ENCODE measurements at regions not wholly inside any gene's neighbourhood (a gene's known extent, or its start where the extent isn't known, plus 50 kb on each side); places are given as distances from the start of the nearest gene placed in this dataset.

DNA sequence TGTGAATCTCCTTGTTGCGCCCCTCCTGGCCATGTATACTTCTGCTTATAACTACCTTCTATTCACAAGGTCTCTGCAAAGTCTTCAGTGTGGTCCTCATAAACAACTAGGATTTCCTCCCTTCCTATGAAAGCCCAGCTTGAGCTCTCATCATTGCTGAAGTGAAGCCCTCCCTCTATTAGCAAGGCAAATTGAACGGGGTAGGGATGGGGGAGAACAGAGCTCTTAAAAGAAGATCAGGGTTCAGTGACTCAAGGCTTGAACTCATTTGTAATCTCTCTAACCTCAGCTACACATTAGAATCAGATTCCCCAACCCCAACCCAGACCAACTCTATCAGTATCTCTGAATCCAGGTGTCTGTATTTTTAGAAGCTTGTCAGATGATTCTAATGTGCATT is 88.3 kb upstream of the ST8SIA2 start:
- DNase-seq = no peak

DNA sequence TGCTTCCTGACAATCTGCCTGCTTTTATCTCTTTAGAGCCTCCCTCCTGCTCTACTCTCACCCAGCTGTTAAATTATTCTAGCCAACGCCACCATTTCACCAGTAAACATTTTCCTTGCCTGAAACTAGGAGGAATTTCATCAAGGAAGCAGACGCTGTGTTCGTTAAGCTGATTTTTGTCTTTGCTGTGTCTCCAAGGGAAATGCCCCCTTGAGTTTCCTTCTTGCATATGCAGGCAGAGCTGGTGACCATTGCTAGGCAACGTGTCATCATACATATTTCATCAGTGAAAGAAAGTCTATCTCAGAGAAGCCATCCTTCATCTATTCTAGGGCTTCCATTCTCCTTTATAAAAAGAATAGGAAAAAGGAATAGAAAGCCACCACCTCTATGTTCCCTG is 87.0 kb upstream of the ST8SIA2 start:
- DNase-seq = peak; percentile 47

DNA sequence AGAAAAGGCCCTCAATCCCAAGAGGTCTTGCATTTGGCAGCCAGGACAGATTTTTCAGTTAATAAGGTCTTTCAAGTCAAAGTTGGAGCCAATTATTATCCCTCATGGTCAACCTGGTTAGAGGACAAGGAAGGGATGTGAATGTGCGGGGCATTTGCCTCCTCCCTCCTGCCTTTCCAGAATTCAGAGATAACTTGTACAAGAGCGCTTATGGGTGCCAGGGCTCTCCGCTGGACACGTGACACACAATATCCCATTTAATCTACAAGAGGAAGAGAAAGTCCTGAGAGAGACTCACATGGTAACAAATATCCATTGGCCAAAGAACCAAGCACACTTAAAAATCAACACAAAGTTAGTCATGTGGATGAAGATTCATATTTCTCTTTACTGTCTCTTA is 78.5 kb upstream of the ST8SIA2 start:
- no peak for DNase-seq

DNA sequence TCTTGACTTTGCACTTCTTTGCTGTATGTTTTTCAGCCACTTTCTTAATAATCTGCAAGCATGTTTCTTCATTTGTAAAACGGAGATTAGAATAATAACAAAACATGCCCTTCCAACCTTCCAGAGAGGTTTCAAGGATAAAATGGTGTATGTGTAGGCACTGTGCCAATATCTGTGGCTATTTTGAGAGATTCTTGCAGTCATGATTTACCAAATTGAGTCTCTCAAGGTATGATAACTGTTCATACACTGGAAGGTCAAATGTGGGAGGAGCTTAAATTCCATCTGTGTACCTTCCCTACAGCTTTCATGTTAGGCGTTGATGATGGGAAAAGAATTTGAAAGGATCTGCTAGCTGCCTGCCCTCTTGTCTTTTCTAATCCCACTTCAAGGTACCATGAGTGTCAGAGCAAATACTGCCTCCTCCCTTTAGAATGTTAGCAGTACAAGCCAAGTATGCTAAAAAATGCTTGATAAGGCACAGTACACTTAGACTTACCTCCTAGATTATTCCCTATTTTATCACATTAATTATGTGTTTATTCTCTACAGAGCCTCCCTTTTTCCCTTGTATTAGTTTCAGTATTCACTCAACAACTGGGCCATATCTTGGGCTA is 78.0 kb upstream of the ST8SIA2 start:
- no peak for DNase-seq

DNA sequence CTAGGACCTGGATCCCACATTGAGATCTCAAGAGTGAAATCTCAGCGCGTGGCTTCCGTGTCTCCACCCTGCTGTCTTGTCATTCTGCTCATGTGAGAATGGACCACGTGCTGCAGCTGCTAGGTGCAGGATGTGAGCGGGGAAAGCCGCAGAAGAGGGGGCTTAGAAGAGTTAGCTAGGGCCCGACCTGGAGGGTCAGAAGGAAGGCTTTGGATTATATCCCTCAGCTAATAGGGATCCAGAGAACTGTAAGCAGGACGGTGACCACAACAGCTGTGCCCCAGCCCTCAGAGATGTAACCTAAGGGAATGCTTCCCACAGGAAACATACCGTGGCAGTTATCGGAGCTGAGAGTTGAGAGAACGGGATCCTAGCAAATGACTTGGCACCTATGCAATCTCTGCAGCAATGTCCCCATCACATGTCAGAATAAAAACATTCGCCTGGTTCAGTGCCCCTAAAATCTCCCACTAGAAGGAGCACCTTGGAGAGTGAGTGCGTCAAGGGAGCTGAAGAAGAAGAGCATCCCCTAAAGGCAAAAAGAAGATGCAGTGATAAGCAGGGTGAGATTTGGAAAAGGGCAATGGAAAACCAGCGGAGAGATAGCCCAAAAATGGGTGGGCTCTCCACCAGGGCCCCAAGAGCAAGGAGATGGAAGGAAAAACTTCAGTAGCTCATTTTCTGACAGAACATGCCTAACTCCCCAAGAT is 76.9 kb upstream of the ST8SIA2 start:
- no peak for DNase-seq

DNA sequence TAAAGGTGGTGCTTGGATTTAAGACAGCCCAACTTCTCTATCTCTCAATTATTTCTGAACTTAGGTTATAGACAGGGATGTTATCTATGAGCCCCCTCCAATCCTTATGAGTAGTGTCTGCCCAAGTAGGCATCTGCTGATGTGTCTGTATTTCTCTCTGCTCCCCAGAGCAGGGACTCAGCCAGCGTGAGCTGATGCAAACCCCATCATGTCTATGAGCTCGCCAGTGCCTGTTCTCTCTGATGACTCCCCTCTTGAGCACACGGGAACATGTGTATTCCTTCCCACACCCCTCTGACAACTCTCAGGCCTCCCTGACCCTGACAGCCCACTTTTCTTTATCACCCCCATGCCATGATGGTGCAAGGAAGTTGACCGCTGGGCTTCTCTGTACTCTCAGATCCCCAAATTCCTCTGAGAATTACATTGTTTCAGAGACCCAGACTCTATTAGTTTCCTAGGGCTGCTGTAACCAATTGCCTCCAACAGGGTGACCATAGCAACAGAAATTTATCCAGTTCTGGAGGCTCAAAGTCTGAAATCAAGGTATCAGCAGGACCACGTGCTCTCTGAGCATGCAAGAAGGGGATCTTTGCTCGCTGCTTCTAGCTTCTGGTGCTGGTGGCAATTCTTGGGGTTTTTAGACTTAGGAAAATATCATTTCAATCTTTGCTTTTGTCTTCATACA is 73.5 kb upstream of the ST8SIA2 start:
- no peak for DNase-seq

DNA sequence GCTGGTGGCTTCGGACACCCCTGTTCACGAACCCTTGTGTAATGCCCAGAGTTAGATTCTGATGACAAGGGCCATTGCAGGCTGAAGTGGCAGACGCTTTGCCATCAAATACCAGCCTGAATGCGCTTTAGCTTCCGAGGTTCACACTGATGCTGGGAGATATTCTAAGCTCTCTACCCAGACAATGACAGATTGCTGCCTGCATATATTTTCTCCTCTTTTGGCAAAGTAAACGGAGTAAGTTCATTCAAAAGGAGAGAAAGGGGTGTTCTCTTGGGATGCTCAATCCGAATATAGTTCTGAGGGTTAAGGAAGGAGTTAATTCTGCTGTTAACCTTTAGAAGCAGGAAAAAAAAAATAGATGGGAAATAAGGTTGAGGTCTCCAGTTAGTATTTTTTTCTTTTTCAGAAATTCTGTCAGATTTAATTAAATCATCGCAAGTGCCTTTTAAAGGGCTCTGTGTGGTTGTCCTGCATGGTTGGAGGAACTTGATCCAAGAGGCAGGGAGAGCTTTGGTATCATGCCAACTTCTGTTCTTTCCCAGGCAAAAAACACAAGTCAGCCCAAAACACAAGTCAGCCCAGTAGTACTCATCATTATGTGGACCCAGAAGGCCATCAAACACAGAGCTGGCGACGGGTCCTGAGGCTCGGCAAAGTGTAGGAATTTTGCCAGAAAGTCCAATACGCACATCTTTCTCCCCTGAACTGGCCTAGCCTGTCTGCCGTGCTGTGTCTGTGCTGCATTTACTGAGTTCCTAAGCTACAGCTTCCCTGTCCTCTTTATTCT is 70.9 kb upstream of the ST8SIA2 start:
- no peak for DNase-seq

DNA sequence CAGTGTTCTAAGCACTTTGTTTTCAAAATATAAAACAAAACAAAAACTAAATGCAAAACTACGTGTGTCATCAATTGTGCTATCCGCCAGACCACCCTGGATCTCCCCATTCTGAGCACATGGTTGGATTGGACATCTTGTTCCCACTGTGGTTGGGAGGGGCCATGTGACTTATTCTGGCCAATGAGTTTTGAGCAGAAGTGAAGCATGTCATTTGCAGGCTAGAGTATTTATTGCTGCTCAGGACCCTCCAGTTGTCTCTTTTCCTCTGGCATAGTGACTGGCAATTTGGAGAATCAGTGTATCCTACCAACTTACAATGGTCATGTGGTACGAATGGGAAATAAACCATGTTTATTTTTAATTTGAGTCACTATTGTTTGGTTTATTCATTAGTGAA is 70.2 kb upstream of the ST8SIA2 start:
- no peak for DNase-seq

DNA sequence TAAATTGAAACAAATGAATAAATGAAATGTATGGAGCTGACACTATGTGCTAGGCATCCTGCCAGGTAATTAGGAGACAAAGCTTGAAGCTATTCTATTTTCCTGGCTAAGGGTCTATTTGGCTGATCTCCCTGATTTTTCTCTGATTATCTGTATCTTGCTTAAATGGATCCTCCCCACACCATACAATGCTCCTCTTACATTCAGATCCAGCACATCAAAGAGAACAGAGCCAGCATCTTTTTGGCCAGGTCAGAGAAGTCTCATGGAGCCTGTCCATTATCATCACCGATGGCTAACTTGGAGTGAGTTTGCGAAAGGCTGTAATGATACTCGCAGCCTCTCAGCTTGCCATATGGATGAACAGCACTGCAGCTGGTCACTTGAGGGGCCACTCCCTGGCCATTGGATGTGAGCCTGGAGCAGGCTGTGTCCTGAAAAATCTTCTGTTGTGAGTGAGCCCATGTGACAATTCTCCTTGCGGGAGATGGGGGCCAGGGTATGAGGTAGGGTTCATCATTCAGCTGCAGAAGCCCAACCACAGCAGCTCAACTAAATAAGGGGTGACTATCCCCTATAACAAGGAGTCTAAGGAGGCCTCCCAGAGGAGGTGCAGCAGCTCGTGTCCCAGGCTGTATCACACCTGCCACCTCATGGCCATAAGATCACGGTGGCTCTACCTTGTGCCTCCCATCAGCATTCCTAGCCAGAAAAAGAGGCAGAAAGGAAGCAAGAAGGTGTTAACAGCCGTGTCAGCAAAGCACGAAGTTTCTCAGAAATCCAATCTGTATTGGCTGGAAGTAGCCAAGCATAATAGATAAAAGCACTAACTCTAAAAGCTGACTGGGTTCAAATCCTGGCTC is 69.3 kb upstream of the ST8SIA2 start:
- DNase-seq = no peak

DNA sequence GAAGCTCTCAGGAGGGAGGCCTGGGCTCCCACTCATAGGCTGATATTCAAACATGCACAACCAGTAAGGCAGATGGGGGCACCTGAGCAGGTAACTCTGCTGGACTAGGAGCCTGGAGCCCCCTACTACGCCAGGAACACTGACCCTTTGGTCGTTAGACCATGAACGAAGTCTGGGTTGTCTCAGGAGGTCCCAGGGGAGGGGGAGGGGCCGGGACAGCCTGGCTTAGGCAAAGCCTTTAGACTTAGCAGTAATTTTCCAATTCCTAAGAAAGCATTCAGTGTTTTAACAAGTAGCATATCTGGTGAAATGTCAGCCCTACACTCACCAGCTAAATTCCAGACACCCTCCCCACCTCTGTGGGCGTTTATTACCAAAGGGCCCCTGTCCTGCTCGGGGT is 67.4 kb upstream of the ST8SIA2 start:
- DNase-seq = no peak

DNA sequence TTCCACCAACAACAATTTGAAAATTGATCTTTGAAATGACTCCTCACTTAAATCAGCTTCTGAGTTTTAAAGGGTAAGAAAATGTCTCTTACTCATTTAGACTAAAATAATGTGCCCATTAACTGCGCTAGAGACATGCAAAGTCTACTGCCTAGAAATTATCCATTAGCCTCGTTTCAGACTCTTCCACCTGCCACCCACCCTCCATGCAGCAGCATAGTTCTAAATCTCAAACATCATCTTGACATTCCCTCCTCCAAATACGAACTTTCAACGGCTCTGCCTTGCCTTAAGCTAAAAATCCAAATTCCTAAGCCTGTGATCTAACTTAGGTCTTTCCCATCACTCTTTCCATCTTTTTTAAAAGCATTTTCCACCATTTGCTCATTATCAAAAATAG is 66.6 kb upstream of the ST8SIA2 start:
- DNase-seq = no peak

DNA sequence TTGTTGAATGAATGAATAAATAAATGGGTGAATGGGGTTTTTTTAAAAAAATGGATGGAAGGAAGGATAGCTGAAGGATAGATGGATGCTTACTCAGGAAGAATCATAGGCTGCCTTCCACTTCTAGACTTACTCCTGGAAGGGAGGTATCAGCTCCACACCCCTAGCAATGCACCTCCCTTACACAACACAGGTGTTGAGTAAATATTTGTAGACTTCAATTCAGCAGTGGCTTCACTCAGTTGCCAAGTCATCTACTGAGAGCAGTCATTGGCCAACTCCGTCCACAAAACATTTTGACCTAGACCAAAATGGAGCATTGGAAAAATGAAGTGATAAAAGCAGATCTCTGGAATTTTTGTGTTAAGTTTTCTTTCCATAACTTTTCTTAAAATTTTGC is 65.5 kb upstream of the ST8SIA2 start:
- DNase-seq = no peak

DNA sequence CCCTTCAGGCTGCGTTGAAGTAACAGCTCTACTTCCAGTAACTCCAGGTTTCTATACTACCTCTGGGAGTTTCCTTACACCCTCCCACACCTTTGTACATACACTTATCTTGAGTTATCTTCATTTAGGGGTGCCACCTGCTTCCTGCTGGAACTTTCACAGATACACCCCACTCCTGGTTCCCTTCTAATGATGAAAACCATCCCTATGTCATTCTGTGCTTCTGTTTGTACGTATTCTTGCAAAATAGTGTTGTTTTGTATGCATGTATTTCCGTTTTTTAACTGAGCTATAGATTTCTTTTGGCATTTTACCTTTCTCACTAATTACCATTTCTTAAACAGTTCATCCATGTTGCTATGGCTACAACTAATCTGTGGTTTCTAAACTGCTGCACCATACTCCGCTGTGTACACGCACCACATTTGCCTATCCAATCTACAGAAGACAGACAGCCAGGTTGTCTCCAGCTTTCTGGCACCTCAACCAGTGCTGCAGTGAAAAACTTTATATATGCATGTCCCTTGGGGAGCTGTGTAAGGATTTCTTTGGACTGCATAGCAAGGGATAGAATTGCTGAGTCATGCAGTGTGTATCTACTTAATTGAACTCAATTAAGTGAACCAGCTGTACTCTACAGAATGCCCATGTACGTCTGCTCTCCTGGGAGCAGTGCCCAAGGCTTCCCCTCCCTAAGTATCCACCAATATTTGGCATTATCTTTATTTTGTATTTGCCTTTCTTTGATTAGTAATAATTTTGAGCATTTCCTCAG is 61.4 kb upstream of the ST8SIA2 start:
- no peak for DNase-seq

DNA sequence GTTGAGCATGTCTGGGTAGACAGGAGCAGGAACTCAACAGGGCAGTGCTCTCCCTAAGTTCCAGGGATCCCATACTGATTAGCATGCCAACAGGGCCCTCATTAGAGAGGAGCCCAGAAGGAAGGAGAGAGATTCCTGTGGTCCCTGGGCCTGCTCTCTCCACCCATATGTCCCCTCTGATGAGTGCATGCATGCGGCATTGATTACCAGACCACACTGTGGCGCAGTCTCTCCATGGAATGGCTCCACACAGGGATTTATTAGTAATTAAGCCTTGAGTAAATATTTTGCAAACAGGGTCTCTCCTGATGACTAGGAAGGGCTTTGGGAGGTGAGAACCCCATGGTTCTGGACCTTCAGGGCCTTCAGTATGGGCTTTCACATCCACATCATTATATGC is 60.0 kb upstream of the ST8SIA2 start:
- no peak for DNase-seq

DNA sequence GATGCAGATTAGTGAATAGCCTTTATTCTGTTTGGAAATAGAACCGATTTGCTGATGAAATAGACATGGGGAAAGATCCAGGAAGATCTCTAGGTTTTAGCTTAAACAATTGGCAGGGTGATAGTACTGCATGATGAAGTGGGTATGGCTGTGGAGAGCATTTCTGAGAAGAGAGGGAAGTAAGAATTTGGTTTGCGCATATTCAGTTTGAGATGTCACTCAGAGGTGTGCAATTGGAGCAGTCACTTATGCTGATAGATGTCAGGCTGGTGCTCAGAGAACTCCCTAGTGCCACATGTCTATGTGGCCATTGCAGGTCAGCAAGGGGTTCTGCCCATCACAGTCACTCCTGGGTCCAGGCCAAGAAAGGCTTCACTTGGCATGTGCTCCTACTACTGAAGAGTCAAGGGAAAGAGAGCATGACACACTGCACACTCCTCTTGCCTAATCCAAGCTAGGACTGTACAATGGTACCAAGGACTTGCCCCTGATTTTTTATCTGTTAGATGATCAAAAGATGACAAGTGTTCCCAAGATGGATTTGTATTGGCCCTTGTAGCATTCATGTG is 57.2 kb upstream of the ST8SIA2 start:
- DNase-seq = no peak

DNA sequence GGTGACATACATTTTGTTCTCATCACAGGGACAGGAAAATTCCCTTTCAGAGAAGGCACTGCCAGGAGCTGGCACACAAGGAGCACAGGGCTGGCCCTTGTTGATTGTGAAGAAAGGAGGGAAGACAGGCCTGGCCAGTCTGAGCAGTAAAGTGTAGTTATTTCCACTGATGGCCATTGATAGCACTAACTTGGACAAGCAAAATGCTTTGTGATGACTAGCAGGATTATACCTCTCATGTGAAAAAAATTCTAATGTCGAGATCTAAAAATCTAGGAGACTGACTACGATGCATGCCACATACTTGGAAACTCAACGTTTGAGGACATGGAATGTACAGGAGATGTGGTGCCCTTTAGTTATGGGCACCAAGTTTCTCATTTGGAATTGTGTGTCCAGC is 54.3 kb upstream of the ST8SIA2 start:
- DNase-seq = no peak
